GM12878 (cell line): ENCODE measurements at regions not wholly inside any gene's neighbourhood (a gene's known extent, or its start where the extent isn't known, plus 50 kb on each side); places are given as distances from the start of the nearest gene placed in this dataset.

ENCODE experiments used
- ATAC-seq: fragments of 200-7000 bp; cut with Tn5 transposase; 3 replicates; pipeline ENCODE4 v1.9.1; 2020; ENCODE audit warnings: mild to moderate bottlenecking, moderate library complexity
- BruUV-seq: library from RNA; stranded (reverse); fragments of 400-500 nt; replicated peaks from 2 replicates; lab custom pipeline; 2021; lab: Mats Ljungman, UMichigan
- CTCF ChIA-PET: fragments of 300-600 bp; sonication (Branson Sonifier 250); formaldehyde crosslinking; extraction: SDS; loops from one replicate; lab custom pipeline; 2021; ENCODE audit warnings: inconsistent platforms; lab: Yijun Ruan, JAX
- POLR2A ChIA-PET: fragments of 350-600 bp; formaldehyde crosslinking; extraction: SDS; loops from one replicate; lab custom pipeline; 2021; ENCODE audit warnings: inconsistent platforms; lab: Charles Lee
- RAD21 ChIA-PET: fragments of 300-600 bp; sonication (Branson Sonifier 250); formaldehyde crosslinking; loops from one replicate; lab custom pipeline; 2023; ENCODE audit warnings: antibody characterized with exemption; ENCODE audit not compliant: unreplicated experiment; lab: Charles Lee
- SMC1A ChIA-PET: fragments of 300-600 bp; sonication (Branson Sonifier 250); formaldehyde crosslinking; loops from one replicate; lab custom pipeline; 2023; ENCODE audit not compliant: unreplicated experiment, uncharacterized antibody; lab: Charles Lee
- DNase-seq: peaks from one replicate; pipeline ENCODE4 v3.0.0-alpha.2; 2011; ENCODE audit warnings: low read depth, low spot score
- FAIRE-seq: peaks from 3 replicates; lab custom pipeline; 2011; peaks lifted over from hg19 to GRCh38; lab: Jason Lieb, UNC
- H2AFZ ChIP-seq: 2 replicates; pipeline ENCODE4 v1.6.0; 2011; ENCODE audit warnings: low read depth, low read length, control low read depth; ENCODE audit not compliant: control insufficient read depth
- H3K27ac ChIP-seq: 2 replicates; pipeline ENCODE4 v1.5.1; 2011; ENCODE audit warnings: control low read depth; ENCODE audit not compliant: control insufficient read depth, insufficient read depth
- H3K27me3 ChIP-seq, 2 experiments: replicated peaks in 1 of 2; 2 replicates each; pipeline versions ENCODE4 v1.6.0 to v1.6.1; 2011; ENCODE audit warnings: low read length in 1 of 2; ENCODE audit not compliant: control insufficient read depth in 2 of 2, insufficient read depth in 2 of 2
- H3K36me3 ChIP-seq, 2 experiments: 2 replicates each; pipeline ENCODE4 v1.5.1; 2011; ENCODE audit warnings: low read length in 1 of 2; ENCODE audit not compliant: control insufficient read depth in 2 of 2, insufficient read depth in 2 of 2
- H3K4me1 ChIP-seq: 2 replicates; pipeline ENCODE4 v1.6.1; 2011; ENCODE audit warnings: mild to moderate bottlenecking, low read length, moderate library complexity, mixed read lengths; ENCODE audit not compliant: control insufficient read depth, insufficient read depth
- H3K4me2 ChIP-seq: 2 replicates; pipeline ENCODE4 v1.6.0; 2011; ENCODE audit warnings: control low read depth; ENCODE audit not compliant: control insufficient read depth, insufficient read depth
- H3K4me3 ChIP-seq: fragments of 200-600 bp; sonication (generic); 2 replicates; pipeline ENCODE4 v1.5.1; 2016
- H3K79me2 ChIP-seq: 2 replicates; pipeline ENCODE4 v1.6.0; 2011; ENCODE audit warnings: low read length; ENCODE audit not compliant: control insufficient read depth, insufficient read depth
- H3K9ac ChIP-seq: 2 replicates; pipeline ENCODE4 v1.8.0; 2011; ENCODE audit warnings: low read length, control low read depth, mixed read lengths; ENCODE audit not compliant: control insufficient read depth, insufficient read depth
- H3K9me3 ChIP-seq: replicated peaks from 3 replicates; pipeline ENCODE4 v1.5.1; 2011; ENCODE audit warnings: mild to moderate bottlenecking, low read length; ENCODE audit not compliant: control insufficient read depth, insufficient read depth
- H4K20me1 ChIP-seq: 2 replicates; pipeline ENCODE4 v1.6.0; 2011; ENCODE audit not compliant: control insufficient read depth, insufficient read depth
- DPF2 ChIP-seq: fragments of 450-650 bp; IDR thresholded peaks from 2 replicates; pipeline ENCODE4 v1.6.1; 2017; ENCODE audit warnings: mild to moderate bottlenecking
- EP300 ChIP-seq, 2 experiments: fragments of 150-350 bp in 1 of 2; IDR thresholded peaks; 2 replicates each; pipeline ENCODE4 v1.6.1; 2011 to 2012; ENCODE audit warnings: low read depth in 2 of 2, low read length in 2 of 2, borderline replicate concordance in 1 of 2, improper control_type of control experiment in 1 of 2, inconsistent platforms in 1 of 2; ENCODE audit not compliant: control insufficient read depth in 1 of 2
- HCFC1 ChIP-seq: fragments of 150-350 bp; IDR thresholded peaks from 2 replicates; pipeline ENCODE4 v1.6.1; 2014; ENCODE audit warnings: low read length
- NFIC ChIP-seq: IDR thresholded peaks from 2 replicates; pipeline ENCODE4 v1.6.1; 2012; ENCODE audit warnings: low read depth, mild to moderate bottlenecking, inconsistent platforms, low read length, moderate library complexity
- NFXL1 ChIP-seq: fragments of 450-650 bp; IDR thresholded peaks from 2 replicates; pipeline ENCODE4 v1.6.1; 2017; ENCODE audit warnings: antibody characterized with exemption, mild to moderate bottlenecking, borderline replicate concordance
- POLR2A ChIP-seq: IDR thresholded peaks from 2 replicates; pipeline ENCODE4 v1.6.1; 2011; ENCODE audit warnings: low read depth, mild to moderate bottlenecking, low read length
- PRDM15 ChIP-seq: fragments of 450-650 bp; formaldehyde crosslinking; IDR thresholded peaks from 2 replicates; pipeline ENCODE4 v1.4.0; 2020; ENCODE audit warnings: mild to moderate bottlenecking, moderate library complexity
- TCF12 ChIP-seq: IDR thresholded peaks from 2 replicates; pipeline ENCODE4 v1.6.1; 2011; ENCODE audit warnings: low read depth, mild to moderate bottlenecking, low read length
- TCF7 ChIP-seq: IDR thresholded peaks from 2 replicates; pipeline ENCODE4 v1.6.1; 2014; ENCODE audit warnings: antibody characterized with exemption, borderline replicate concordance
- ZNF207 ChIP-seq: fragments of 450-650 bp; IDR thresholded peaks from 2 replicates; pipeline ENCODE4 v1.6.1; 2014; ENCODE audit warnings: antibody characterized with exemption, mild to moderate bottlenecking, borderline replicate concordance
- WGBS: methylation state at CpG from one replicate; pipeline ENCODE4 v1.1.6; 2016; ENCODE audit warnings: low lambda C conversion rate; ENCODE audit not compliant: insufficient replicate concordance, insufficient coverage; ENCODE audit errors: missing lambda C conversion rate; 5-methylcytosine and 5-hydroxymethylcytosine counted together
- in situ Hi-C: fragments of 300-500 bp; cut with MboI; formaldehyde crosslinking; loops from 9 replicates; pipeline ENCODE4 v1.14.3; 2018; ENCODE audit warnings: mixed read lengths
- intact Hi-C: fragments of 100-400 bp; cut with micrococcal nuclease; formaldehyde crosslinking; loops from one replicate; pipeline ENCODE4 v1.14.2; 2022; ENCODE audit not compliant: unreplicated experiment
- TF ChIP-seq, protein P1 (sequence below): IDR thresholded peaks from 2 replicates; pipeline ENCODE4 v1.6.1; 2011; ENCODE audit warnings: borderline replicate concordance, low read depth, mild to moderate bottlenecking, moderate library complexity, mixed read lengths, low read length; ENCODE audit not compliant: insufficient read depth; ENCODE audit errors: extremely low read length
- TF ChIP-seq, protein P2 (sequence below): fragments of 450-650 bp; IDR thresholded peaks from 2 replicates; pipeline ENCODE4 v1.6.1; 2017; ENCODE audit warnings: antibody characterized with exemption, mild to moderate bottlenecking, moderate library complexity
- TF ChIP-seq, protein P3 (sequence below): IDR thresholded peaks from 2 replicates; pipeline ENCODE4 v1.6.1; 2011; ENCODE audit warnings: low read depth, mild to moderate bottlenecking, low read length, moderate library complexity, borderline replicate concordance; ENCODE audit errors: extremely low read depth

DNA sequence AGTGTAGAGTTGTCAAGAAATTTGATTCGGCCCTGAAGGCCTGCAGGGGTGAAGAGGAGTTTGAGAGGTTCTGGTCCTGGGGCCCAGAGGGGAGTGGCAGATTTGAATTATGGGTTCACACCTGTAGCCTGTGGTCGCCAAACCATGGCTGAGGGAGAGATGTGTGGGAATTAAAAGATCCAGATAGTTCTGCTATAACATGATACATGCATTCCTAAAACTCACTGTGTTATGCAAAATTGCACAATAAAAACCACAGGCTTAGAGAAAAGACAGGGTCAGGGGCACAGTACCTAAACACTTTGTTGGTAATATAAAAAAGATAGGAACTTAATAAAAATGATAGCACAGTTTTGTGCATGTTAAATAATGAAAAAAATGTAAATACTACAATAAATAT lies 106.2 kb downstream of the TMEM30B start:
- RAD21 ChIA-PET, result interaction anchor here (0.7 to 0.9 kb wide), 2 partner anchors 18 to 97 kb away, joined by 3 read pairs; no protein-coding TSS in a partner anchor
- 28% methylated on average over 2 of the region's 2 CpGs for WGBS
- CTCF ChIA-PET, result interaction anchor here (1.1 to 1.7 kb wide), 3 partner anchors 10 to 79 kb away, joined by 3 to 5 read pairs (median 3); no protein-coding TSS in a partner anchor
- SMC1A ChIA-PET, result interaction anchor here (0.7 to 2.7 kb wide), 4 partner anchors 43 to 421 kb away, joined by 3 to 9 read pairs (median 4); no protein-coding TSS in a partner anchor
- Histone ChIP-seq H4K20me1 (no peaks in the 10 kb centered on the region), H3K4me1 (peaks cover 7% of the 10 kb centered on the region), H3K36me3 (no peaks in the 10 kb centered on the region), H3K9ac (no peak overlapping the region), H2AFZ (no peak overlapping the region), H3K4me2 (no peak overlapping the region), H3K4me3 (no peak overlapping the region), H3K79me2 (no peaks in the 10 kb centered on the region), H3K27me3 (no peaks in the 10 kb centered on the region), H3K27ac (no peak overlapping the region), H3K9me3 (no peaks in the 10 kb centered on the region; the same call in 2 of the 3 replicates)
- DNase-seq (no peak), FAIRE-seq (no peak), ATAC-seq (no peak)
- no TSS peak for BruUV-seq
- in situ Hi-C loops (no loop called here), intact Hi-C loops (no loop called here)
- no peak for TF ChIP-seq NFIC
- TF ChIP-seq DPF2, result no peak
- no peak for TF ChIP-seq ZNF207
- TF ChIP-seq, protein P1, sequence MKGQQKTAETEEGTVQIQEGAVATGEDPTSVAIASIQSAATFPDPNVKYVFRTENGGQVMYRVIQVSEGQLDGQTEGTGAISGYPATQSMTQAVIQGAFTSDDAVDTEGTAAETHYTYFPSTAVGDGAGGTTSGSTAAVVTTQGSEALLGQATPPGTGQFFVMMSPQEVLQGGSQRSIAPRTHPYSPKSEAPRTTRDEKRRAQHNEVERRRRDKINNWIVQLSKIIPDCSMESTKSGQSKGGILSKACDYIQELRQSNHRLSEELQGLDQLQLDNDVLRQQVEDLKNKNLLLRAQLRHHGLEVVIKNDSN, result no peak
- TF ChIP-seq PRDM15 (CRISPR knock-in tag), result no peak
- no peak for TF ChIP-seq NFXL1
- TF ChIP-seq, protein P2, sequence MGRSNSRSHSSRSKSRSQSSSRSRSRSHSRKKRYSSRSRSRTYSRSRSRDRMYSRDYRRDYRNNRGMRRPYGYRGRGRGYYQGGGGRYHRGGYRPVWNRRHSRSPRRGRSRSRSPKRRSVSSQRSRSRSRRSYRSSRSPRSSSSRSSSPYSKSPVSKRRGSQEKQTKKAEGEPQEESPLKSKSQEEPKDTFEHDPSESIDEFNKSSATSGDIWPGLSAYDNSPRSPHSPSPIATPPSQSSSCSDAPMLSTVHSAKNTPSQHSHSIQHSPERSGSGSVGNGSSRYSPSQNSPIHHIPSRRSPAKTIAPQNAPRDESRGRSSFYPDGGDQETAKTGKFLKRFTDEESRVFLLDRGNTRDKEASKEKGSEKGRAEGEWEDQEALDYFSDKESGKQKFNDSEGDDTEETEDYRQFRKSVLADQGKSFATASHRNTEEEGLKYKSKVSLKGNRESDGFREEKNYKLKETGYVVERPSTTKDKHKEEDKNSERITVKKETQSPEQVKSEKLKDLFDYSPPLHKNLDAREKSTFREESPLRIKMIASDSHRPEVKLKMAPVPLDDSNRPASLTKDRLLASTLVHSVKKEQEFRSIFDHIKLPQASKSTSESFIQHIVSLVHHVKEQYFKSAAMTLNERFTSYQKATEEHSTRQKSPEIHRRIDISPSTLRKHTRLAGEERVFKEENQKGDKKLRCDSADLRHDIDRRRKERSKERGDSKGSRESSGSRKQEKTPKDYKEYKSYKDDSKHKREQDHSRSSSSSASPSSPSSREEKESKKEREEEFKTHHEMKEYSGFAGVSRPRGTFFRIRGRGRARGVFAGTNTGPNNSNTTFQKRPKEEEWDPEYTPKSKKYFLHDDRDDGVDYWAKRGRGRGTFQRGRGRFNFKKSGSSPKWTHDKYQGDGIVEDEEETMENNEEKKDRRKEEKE, result no peak
- TF ChIP-seq TCF12, result no peak
- TF ChIP-seq POLR2A, result no peak
- no peak for TF ChIP-seq TCF7
- TF ChIP-seq, protein P3, sequence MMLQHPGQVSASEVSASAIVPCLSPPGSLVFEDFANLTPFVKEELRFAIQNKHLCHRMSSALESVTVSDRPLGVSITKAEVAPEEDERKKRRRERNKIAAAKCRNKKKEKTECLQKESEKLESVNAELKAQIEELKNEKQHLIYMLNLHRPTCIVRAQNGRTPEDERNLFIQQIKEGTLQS, result no peak
- no peak for TF ChIP-seq EP300 (IDR thresholded peaks at IDR 0.05; ENCODE audit: borderline replicate concordance in 1 of 2, control insufficient read depth in 1 of 2, low read depth in 2 of 2, low read length in 2 of 2)
- no peak for TF ChIP-seq HCFC1
- POLR2A ChIA-PET, result no interaction called here
